H1 (cell line): ENCODE measurements at regions not wholly inside any gene's neighbourhood (a gene's known extent, or its start where the extent isn't known, plus 50 kb on each side); places are given as distances from the start of the nearest gene placed in this dataset.

ENCODE experiments used
- CTCF ChIA-PET: fragments of 300-600 bp; sonication (Branson Sonifier 250); formaldehyde crosslinking; loops from one replicate; lab custom pipeline; 2021; ENCODE audit not compliant: partially characterized antibody; lab: Charles Lee
- POLR2A ChIA-PET: fragments of 300-600 bp; sonication (Branson Sonifier 250); formaldehyde crosslinking; loops from one replicate; lab custom pipeline; 2021; ENCODE audit warnings: inconsistent platforms; ENCODE audit not compliant: partially characterized antibody; lab: Charles Lee
- DNase-seq, 2 experiments: peaks; one replicate each; pipeline versions ENCODE4 v3.0.0 to v3.0.0-alpha.2; 2010 to 2022; ENCODE audit warnings: low spot score in 2 of 2, low read depth in 1 of 2, mixed read lengths in 1 of 2
- FAIRE-seq: peaks from 2 replicates; lab custom pipeline; 2011; peaks lifted over from hg19 to GRCh38; lab: Jason Lieb, UNC
- H2AFZ ChIP-seq: 2 replicates; pipeline ENCODE4 v1.8.1; 2012; ENCODE audit warnings: low read length, inconsistent platforms
- H2AK5ac ChIP-seq: 2 replicates; pipeline ENCODE4 v1.6.1; 2013; ENCODE audit warnings: low read depth, low read length
- H2BK120ac ChIP-seq: replicated peaks from 2 replicates; pipeline ENCODE3; 2013; ENCODE audit warnings: low read depth, low read length, inconsistent platforms
- H2BK12ac ChIP-seq: 2 replicates; pipeline ENCODE4 v1.6.1; 2013; ENCODE audit warnings: low read depth, low read length
- H2BK15ac ChIP-seq: 2 replicates; pipeline ENCODE4 v1.6.1; 2013; ENCODE audit warnings: low read length
- H2BK20ac ChIP-seq: 2 replicates; pipeline ENCODE4 v1.6.1; 2013; ENCODE audit warnings: low read length
- H2BK5ac ChIP-seq: 2 replicates; pipeline ENCODE4 v1.6.1; 2013; ENCODE audit warnings: low read depth, low read length
- H3K14ac ChIP-seq: 2 replicates; pipeline ENCODE4 v1.6.1; 2013; ENCODE audit warnings: inconsistent platforms; ENCODE audit not compliant: insufficient read length
- H3K18ac ChIP-seq: 2 replicates; pipeline ENCODE4 v1.6.1; 2013; ENCODE audit warnings: low read length; ENCODE audit errors: extremely low read depth
- H3K23ac ChIP-seq: 2 replicates; pipeline ENCODE4 v1.6.1; 2013; ENCODE audit warnings: inconsistent platforms; ENCODE audit not compliant: insufficient read length
- H3K23me2 ChIP-seq: 2 replicates; pipeline ENCODE4 v1.6.1; 2013; ENCODE audit warnings: low read depth, low read length
- H3K27ac ChIP-seq: 2 replicates; pipeline ENCODE4 v1.6.1; 2011; ENCODE audit warnings: low read depth, low read length, inconsistent platforms
- H3K27me3 ChIP-seq, 4 experiments: replicated peaks in 1 of 4; 1 replicate in 1 of 4; 2 replicates in 3 of 4; pipeline versions ENCODE4 v1.6.1 to v1.8.1; 2011 to 2013; ENCODE audit warnings: low read length in 3 of 4, mild to moderate bottlenecking in 3 of 4, inconsistent platforms in 2 of 4, mixed read lengths in 2 of 4, moderate library complexity in 1 of 4; ENCODE audit not compliant: control insufficient read depth in 3 of 4, insufficient read depth in 3 of 4; ENCODE audit errors: extremely low read depth in 1 of 4
- H3K36me3 ChIP-seq, 4 experiments: 2 replicates each; pipeline versions ENCODE4 v1.6.1 to v1.8.1; 2011 to 2013; ENCODE audit warnings: mild to moderate bottlenecking in 4 of 4, low read length in 3 of 4, moderate library complexity in 2 of 4, control low read depth in 1 of 4, inconsistent platforms in 1 of 4; ENCODE audit not compliant: insufficient read depth in 4 of 4, control insufficient read depth in 2 of 4
- H3K4ac ChIP-seq: replicated peaks from 2 replicates; pipeline ENCODE3; 2013; ENCODE audit warnings: low read length, low read depth, mixed read lengths, inconsistent platforms; ENCODE audit not compliant: insufficient read length
- H3K4me1 ChIP-seq, 4 experiments: replicated peaks in 1 of 4; 1 replicate in 1 of 4; 2 replicates in 3 of 4; pipeline versions ENCODE4 v1.6.1 to v1.8.1; 2011 to 2013; ENCODE audit warnings: low read length in 3 of 4, inconsistent platforms in 2 of 4, mixed read lengths in 1 of 4; ENCODE audit not compliant: insufficient read depth in 4 of 4, control insufficient read depth in 3 of 4
- H3K4me2 ChIP-seq, 2 experiments: 2 replicates each; pipeline versions ENCODE4 v1.6.1 to v1.8.1; 2011 to 2013; ENCODE audit warnings: low read depth in 2 of 2, low read length in 2 of 2, control low read depth in 1 of 2, inconsistent platforms in 1 of 2, mild to moderate bottlenecking in 1 of 2; ENCODE audit not compliant: insufficient read depth in 1 of 2
- H3K4me3 ChIP-seq, 4 experiments: fragments of 200-600, 300-600 bp in 1 of 4; sonication (generic), shearing (Covaris generic), sonication (Bioruptor Twin) in 1 of 4; 2 replicates each; pipeline versions ENCODE4 v1.5.1 to v1.8.1; 2011 to 2016; ENCODE audit warnings: low read length in 4 of 4, low read depth in 3 of 4, control low read depth in 2 of 4, inconsistent platforms in 2 of 4, mild to moderate bottlenecking in 2 of 4, mixed read lengths in 1 of 4, moderate library complexity in 1 of 4; ENCODE audit not compliant: insufficient read depth in 2 of 4; ENCODE audit errors: extremely low read depth in 1 of 4
- H3K56ac ChIP-seq: replicated peaks from 2 replicates; pipeline ENCODE3; 2013; ENCODE audit warnings: low read depth, mild to moderate bottlenecking, mixed read lengths, low read length, inconsistent platforms; ENCODE audit not compliant: insufficient read length
- H3K79me1 ChIP-seq: 2 replicates; pipeline ENCODE4 v1.6.1; 2013; ENCODE audit warnings: low read depth, low read length, control low read depth
- H3K79me2 ChIP-seq, 2 experiments: 2 replicates each; pipeline versions ENCODE4 v1.6.1 to v1.8.1; 2012 to 2013; ENCODE audit warnings: low read length in 2 of 2, mild to moderate bottlenecking in 2 of 2, inconsistent platforms in 1 of 2; ENCODE audit not compliant: insufficient read depth in 2 of 2, control insufficient read depth in 1 of 2
- H3K9ac ChIP-seq, 4 experiments: replicated peaks in 1 of 4; 1 replicate in 1 of 4; 2 replicates in 3 of 4; pipeline versions ENCODE4 v1.6.1 to v1.8.1; 2011 to 2013; ENCODE audit warnings: low read depth in 3 of 4, low read length in 3 of 4, control low read depth in 2 of 4, mild to moderate bottlenecking in 2 of 4, moderate library complexity in 2 of 4, inconsistent platforms in 1 of 4; ENCODE audit errors: extremely low read depth in 1 of 4
- H3K9me3 ChIP-seq, 2 experiments: 2 replicates each; pipeline versions ENCODE4 v1.6.1 to v1.8.1; 2012 to 2013; ENCODE audit warnings: mild to moderate bottlenecking in 2 of 2, moderate library complexity in 2 of 2, control low read depth in 1 of 2, inconsistent platforms in 1 of 2, low read depth in 1 of 2, low read length in 1 of 2, mixed read lengths in 1 of 2; ENCODE audit not compliant: insufficient read depth in 2 of 2
- H4K20me1 ChIP-seq, 2 experiments: replicated peaks in 1 of 2; 2 replicates each; pipeline versions ENCODE3 to v1.8.1; 2011 to 2013; ENCODE audit warnings: inconsistent platforms in 2 of 2, low read length in 2 of 2, mild to moderate bottlenecking in 1 of 2; ENCODE audit not compliant: insufficient read depth in 2 of 2, control insufficient read depth in 1 of 2
- H4K5ac ChIP-seq: 2 replicates; pipeline ENCODE4 v1.6.1; 2013; ENCODE audit warnings: low read length, low read depth, mixed read lengths, inconsistent platforms; ENCODE audit not compliant: insufficient read length
- H4K8ac ChIP-seq: 2 replicates; pipeline ENCODE4 v1.8.0; 2013; ENCODE audit warnings: mild to moderate bottlenecking, moderate library complexity, low read length, inconsistent platforms; ENCODE audit not compliant: insufficient read depth; ENCODE audit errors: extremely low read depth
- H4K91ac ChIP-seq: replicated peaks from 2 replicates; pipeline ENCODE3; 2013; ENCODE audit warnings: low read length, mixed read lengths, inconsistent platforms; ENCODE audit not compliant: insufficient read length
- CEBPB ChIP-seq: IDR thresholded peaks from 2 replicates; pipeline ENCODE4 v1.6.1; 2012; ENCODE audit warnings: low read depth, low read length
- POLR2AphosphoS5 ChIP-seq: IDR thresholded peaks from 2 replicates; pipeline ENCODE4 v1.6.1; 2011; ENCODE audit warnings: low read depth, low read length
- POU5F1 ChIP-seq: IDR thresholded peaks from 2 replicates; pipeline ENCODE4 v1.6.1; 2011; ENCODE audit warnings: low read depth, mild to moderate bottlenecking, low read length, moderate library complexity
- RAD21 ChIP-seq, 2 experiments: IDR thresholded peaks in 1 of 2; conservative IDR thresholded peaks in 1 of 2; 2 replicates each; pipeline ENCODE4 v1.6.1; 2011; ENCODE audit warnings: low read depth in 2 of 2, low read length in 2 of 2, improper control_type of control experiment in 1 of 2, inconsistent platforms in 1 of 2, mild to moderate bottlenecking in 1 of 2, moderate library complexity in 1 of 2
- WGBS, 2 experiments: shearing (Covaris generic) in 1 of 2; methylation state at CpG; one replicate each; pipeline versions ENCODE4 v1.1.6 to v1.1.7; 2013 to 2015; ENCODE audit warnings: low lambda C conversion rate in 2 of 2, mixed read lengths in 2 of 2, inconsistent platforms in 1 of 2, low coverage in 1 of 2, missing lambda C conversion rate in 1 of 2; ENCODE audit not compliant: insufficient replicate concordance in 2 of 2, insufficient coverage in 1 of 2, insufficient read length in 1 of 2; ENCODE audit errors: extremely low coverage in 1 of 2, missing lambda C conversion rate in 1 of 2; 5-methylcytosine and 5-hydroxymethylcytosine counted together

DNA sequence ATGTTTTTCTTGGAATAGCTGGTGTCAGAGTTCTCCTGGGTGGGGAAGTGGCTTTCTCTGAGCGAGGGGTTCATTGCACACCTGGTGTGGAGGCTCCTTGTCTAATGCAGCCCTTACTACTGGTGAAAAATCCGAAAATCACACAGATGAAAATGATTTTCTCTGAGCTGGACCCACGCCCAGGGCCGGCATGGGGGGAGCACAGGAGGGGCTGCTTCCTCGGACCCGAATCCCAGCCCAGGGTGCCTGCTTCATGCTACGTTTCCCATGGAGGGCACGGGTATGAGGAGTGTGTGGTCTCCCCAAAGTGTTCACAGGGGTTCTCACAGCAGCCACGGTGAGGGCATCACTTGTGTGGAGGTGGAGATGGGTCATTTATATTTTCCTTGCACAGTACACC is 288.0 kb upstream of the HDAC4 start:
- no peak overlapping the region for H3K9ac ChIP-seq
- no peak overlapping the region for H3K4me3 ChIP-seq
- peaks cover 0 to 6% (median 4%) of the 10 kb centered on the region in 4 experiments; a peak in 3 of 7 replicates for H3K4me1 ChIP-seq
- DNase-seq (no peak), FAIRE-seq (no peak)
- H3K4me2 ChIP-seq, result no peak overlapping the region
- H4K20me1 ChIP-seq, result no peaks in the 10 kb centered on the region
- no peak overlapping the region for H2BK5ac ChIP-seq
- no peak overlapping the region for H3K56ac ChIP-seq
- no peak overlapping the region for H2AK5ac ChIP-seq
- no peaks in the 10 kb centered on the region for H3K79me1 ChIP-seq
- no peak overlapping the region for H3K14ac ChIP-seq
- POLR2A ChIA-PET, result no interaction called here
- no peak overlapping the region for H4K8ac ChIP-seq
- H4K5ac ChIP-seq, result no peak overlapping the region
- no peak overlapping the region for H3K18ac ChIP-seq
- no peak overlapping the region for H2BK120ac ChIP-seq
- no peaks in the 10 kb centered on the region for H3K79me2 ChIP-seq
- H3K27ac ChIP-seq, result no peak overlapping the region
- no peak overlapping the region for H2BK15ac ChIP-seq
- H3K23ac ChIP-seq, result no peak overlapping the region
- no peaks in the 10 kb centered on the region for H3K36me3 ChIP-seq
- 87% methylated on average over 9 of the region's 9 CpGs; no CpG with 5 or more reads in 1 of the 2 experiments for whole genome bisulfite sequencing, 2 experiments
- no peak overlapping the region for H3K4ac ChIP-seq
- H3K23me2 ChIP-seq, result no peaks in the 10 kb centered on the region
- CTCF ChIA-PET, result no interaction called here
- no peak overlapping the region for H2AFZ ChIP-seq
- no peak overlapping the region for H2BK20ac ChIP-seq
- no peak overlapping the region for H4K91ac ChIP-seq
- H2BK12ac ChIP-seq, result no peak overlapping the region
- H3K9me3 ChIP-seq, result no peaks in the 10 kb centered on the region
- no peaks in the 10 kb centered on the region for H3K27me3 ChIP-seq
- TF ChIP-seq POLR2AphosphoS5 (no peak), RAD21 (IDR thresholded peaks at IDR 0.05 in 1 of 2, conservative IDR thresholded peaks at IDR 0.05 in 1 of 2; ENCODE audit: low read depth in 2 of 2, low read length in 2 of 2) (no peak), CEBPB (no peak), POU5F1 (no peak)
